ENCODE measurements at regions not wholly inside any gene's neighbourhood (a gene's known extent, or its start where the extent isn't known, plus 50 kb on each side); places are given as distances from the start of the nearest gene placed in this dataset.

GRCh38 chr1:4147509-4147908, 247.4 kb upstream of the C1orf174 start:
- no peak for DNase-seq

GRCh38 chr1:4149281-4149680, 249.2 kb upstream of the C1orf174 start:
- no peak for DNase-seq

DNA sequence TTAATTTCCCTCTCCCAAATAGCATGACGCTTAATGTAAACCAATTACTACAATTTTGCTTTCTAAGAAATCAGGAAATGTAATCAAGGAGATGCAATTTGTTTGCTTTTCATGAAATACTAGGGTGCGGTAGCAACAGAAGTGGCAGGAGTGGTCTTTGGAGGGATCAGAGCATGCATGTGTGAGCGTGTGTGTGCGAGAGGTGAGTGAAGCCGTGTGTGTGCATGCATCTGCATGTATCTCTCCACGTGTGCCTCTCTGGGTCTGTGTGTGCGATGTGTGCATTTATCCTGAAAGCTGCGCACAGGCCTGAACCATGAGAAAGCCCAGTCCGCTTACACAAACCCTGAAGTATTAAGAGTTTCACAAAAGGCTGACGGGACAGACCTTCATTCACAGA, 249.8 kb upstream of the C1orf174 start:
- no peak for DNase-seq

- DNase-seq, result no peak
These were observed 250.2 kb upstream of the C1orf174 start for GRCh38 chr1:4150262-4150661.

- DNase-seq, result no peak
These were observed 252.2 kb upstream of the C1orf174 start for GRCh38 chr1:4152266-4152665.

GRCh38 chr1:4153571-4153970, 253.5 kb upstream of the C1orf174 start:
- no peak for DNase-seq

DNA sequence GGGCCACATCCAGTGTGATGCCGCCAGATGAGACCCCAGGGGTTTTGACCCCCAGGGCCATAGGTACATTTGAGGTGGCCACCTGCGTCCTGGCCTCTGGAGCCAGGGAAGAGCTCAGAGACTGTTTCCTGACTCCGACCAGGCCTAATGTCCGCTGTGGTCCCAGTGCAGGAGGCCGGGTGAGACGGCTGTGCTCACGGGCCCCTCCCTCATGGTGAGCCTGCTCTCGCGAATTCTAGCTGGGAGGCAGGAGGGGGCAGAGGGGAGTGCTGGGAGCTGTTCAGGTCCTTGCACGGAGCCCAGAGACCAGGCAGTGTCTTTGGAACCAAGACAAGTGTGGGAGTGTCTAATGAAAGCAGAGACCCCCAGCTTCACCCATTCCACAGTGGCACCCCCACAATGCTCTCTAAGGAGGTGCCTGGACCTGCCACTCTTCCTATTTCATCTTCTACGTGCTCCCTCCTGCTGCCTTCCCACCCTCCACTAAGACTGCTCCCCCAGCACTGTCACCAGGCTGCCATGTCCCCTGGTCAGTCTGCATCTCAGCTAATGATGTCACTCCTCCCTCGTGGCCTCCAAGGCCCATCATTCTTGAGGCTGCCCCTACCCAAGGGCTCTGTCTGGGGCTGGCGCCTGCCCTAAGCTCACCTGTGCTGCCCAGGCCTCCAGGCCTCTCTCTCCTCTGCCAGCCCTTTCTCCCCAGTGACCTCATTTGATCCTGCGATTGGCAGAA, 256.3 kb upstream of the C1orf174 start:
- DNase-seq, result no peak

GRCh38 chr1:4160181-4160580, 260.1 kb upstream of the C1orf174 start:
- no peak for DNase-seq

DNA sequence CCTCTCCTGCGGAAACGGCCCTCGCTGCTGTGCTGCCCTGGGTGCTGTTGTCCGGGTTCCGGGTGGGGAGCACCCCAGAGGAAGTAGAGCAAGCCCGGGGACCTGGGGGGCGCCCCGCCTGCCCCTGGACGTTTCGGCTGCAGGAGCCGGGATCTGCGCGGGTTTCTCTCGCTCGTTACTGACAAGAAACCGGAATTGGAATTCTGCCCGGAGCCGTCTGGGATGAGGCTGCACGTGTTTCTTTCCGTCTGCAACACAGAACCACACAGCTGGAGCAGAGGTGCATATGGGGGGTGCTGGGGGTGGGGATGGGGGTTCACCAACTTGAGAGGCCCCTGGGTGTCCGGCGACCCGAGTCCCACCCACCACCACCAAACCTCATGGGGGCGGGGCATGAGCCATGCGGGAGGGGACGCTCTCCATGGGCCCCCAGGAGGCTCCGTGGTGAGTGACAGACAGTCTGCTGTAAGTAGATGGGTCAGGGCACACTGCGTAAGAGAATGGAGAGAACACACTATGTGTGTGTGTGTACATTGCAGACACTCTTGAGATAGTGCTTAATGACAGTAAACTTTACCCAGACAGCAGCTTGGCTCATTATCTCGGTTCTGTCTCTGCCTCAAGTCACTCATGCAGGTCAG, 261.4 kb upstream of the C1orf174 start:
- DNase-seq, result no peak

DNA sequence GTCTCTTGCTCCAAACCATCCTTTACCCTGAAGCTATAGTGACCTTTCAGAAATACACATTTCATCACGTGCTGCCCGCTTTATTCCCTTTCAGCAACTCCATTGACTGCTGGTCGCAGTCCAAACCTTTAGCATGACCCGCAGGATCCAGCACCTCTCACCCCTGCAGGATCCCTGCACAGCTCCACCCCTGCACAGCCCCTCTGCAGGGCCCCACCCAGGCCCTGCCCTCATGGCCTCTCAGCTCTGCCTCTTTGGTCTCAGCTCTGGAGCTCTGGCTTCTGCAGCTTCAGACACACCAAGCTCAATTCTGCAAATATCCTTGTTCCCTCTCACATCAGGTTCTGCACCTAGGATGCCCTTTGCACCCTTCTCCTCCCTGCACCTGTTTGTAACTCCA, 264.9 kb upstream of the C1orf174 start:
- DNase-seq, result no peak

- DNase-seq, result no peak
These were observed 265.7 kb upstream of the C1orf174 start for GRCh38 chr1:4165686-4166300.

DNA sequence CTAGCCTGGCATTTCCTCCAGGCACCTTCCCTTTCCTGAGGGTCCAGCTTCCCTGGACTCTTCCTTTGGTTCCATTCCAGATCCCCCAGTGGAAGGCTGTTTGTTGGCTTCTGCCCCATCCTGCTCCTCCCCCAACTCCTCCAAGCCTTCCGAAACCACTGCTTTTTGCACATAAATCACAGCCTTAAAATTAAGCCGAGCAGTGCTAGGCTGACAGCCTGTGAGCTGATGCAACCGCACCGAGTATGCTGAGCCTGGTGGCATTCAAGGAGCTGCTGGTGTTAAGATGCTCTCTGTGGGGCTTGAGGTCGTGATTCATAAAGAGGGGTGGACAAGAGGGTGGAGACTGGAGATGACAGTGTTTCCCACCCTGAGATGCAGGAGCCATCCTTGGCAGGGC, 266.6 kb upstream of the C1orf174 start:
- no peak for DNase-seq

GRCh38 chr1:4169991-4170390, 269.9 kb upstream of the C1orf174 start:
- DNase-seq, result no peak

DNA sequence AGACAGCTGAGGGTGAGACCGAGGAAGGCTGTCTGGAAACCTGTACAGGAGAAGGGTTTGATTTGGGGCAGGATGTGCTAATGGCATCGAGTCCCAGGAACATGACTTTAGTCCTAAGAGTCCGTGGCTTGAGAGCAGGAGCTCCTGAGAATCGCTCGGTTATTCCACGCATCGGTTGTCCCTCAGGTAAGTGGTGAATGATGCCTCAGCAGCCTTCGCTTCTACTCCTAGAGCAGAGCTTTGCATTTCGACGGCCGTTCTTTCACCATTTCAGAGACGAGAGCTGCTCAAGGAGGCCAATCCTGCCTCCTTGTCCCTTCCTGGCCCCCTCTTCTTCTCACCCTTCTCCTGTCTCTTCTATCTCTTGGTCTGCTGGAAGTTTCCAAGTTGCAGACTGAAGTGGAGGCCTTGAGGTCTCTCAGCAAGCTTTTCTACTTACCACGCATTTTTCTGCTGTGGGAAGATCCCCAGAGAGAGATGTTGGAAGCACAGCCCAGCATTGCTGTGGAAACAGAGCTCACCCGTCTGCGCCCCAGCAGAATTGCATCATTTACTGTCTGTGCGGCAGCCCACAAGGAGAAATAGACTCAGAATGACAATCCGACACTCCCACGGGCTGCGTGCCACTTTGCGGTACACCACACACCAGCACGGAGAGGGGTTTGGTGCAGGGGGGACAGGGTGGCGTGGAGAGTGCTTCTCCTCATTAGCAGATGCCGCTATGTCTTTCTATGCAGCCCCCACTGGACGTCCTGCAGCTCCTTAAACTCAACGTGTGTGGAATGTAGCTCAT, 270.7 kb upstream of the C1orf174 start:
- DNase-seq, result no peak

- no peak for DNase-seq
These were observed 271.7 kb upstream of the C1orf174 start for GRCh38 chr1:4171480-4172450.

- DNase-seq, result no peak
These were observed 272.9 kb upstream of the C1orf174 start for GRCh38 chr1:4172644-4173599.

DNA sequence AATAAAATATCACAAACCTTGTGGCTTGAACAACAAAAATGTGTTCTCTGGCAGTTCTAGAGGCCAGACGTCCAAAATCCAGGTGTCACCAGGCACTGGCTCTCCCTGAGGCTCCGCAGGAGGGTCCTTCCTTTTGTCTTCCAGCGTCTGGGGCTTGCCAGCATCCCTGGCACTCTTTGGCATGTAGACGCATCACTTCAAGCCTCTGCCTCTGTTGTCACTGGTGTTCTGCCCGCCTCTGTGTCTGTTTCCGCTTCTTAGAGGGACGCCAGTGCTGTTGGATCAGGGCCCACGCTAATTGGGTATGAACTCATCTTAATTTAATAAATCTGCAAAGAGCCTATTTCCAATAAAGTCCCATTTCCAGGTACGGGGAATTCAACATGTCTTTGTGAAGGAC, 273.7 kb upstream of the C1orf174 start:
- no peak for DNase-seq

- DNase-seq, result no peak
These were observed 274.5 kb upstream of the C1orf174 start for GRCh38 chr1:4174291-4175200.

- no peak for DNase-seq
These were observed 275.7 kb upstream of the C1orf174 start for GRCh38 chr1:4175566-4176405.

Data from CD4-positive, alpha-beta T cell treated with Interleukin-15 for 1 hour (primary cell).